ENCODE measurements at regions not wholly inside any gene's neighbourhood (a gene's known extent, or its start where the extent isn't known, plus 50 kb on each side); places are given as distances from the start of the nearest gene placed in this dataset.
"Not testable (repeated sequence)": the region's sequence is repeated elsewhere in the genome, so short reads cannot be mapped to it uniquely, and the experiment has no call there.

GRCh38 chr3:168803536-168803935 is 707.8 kb upstream of the GOLIM4 start:
- Histone ChIP-seq H3K4me1 (no peaks in the 10 kb centered on the region), H3K4me3 (no peak overlapping the region), H3K27me3 (ENCODE audit: low read depth) (no peaks in the 10 kb centered on the region), H3K9me3 (replicated peaks) (no peaks in the 10 kb centered on the region), H3K27ac (replicated peaks) (no peak overlapping the region), H3K36me3 (no peaks in the 10 kb centered on the region)
- no peak for DNase-seq
- TF ChIP-seq CTCF (IDR thresholded peaks at IDR 0.05; ENCODE audit: borderline replicate concordance): no peak
- intact Hi-C loops (cut with micrococcal nuclease): no loop called here

GRCh38 chr3:168802766-168803165 is 707.0 kb upstream of the GOLIM4 start:
- Histone ChIP-seq H3K36me3 (no peaks in the 10 kb centered on the region), H3K4me1 (no peaks in the 10 kb centered on the region), H3K4me3 (no peak overlapping the region), H3K9me3 (replicated peaks) (no peaks in the 10 kb centered on the region), H3K27me3 (ENCODE audit: low read depth) (no peaks in the 10 kb centered on the region), H3K27ac (replicated peaks) (no peak overlapping the region)
- DNase-seq: no peak
- intact Hi-C loops (cut with micrococcal nuclease): no loop called here
- TF ChIP-seq CTCF (IDR thresholded peaks at IDR 0.05; ENCODE audit: borderline replicate concordance): no peak

- H3K27me3 ChIP-seq (ENCODE audit: low read depth): no peaks in the 10 kb centered on the region
- intact Hi-C loops (cut with micrococcal nuclease): no loop called here
- TF ChIP-seq CTCF (IDR thresholded peaks at IDR 0.05; ENCODE audit: borderline replicate concordance): no peak
- H3K36me3 ChIP-seq: no peaks in the 10 kb centered on the region
- no peaks in the 10 kb centered on the region for H3K4me1 ChIP-seq
- H3K4me3 ChIP-seq: no peak overlapping the region
- H3K27ac ChIP-seq (replicated peaks): no peak overlapping the region
- DNase-seq: no peak
- H3K9me3 ChIP-seq (replicated peaks): no peaks in the 10 kb centered on the region
Observed at GRCh38 chr3:168801794-168802193, 706.1 kb upstream of the GOLIM4 start.

GRCh38 chr3:168796339-168796738 is 700.6 kb upstream of the GOLIM4 start:
- Histone ChIP-seq H3K36me3 (no peaks in the 10 kb centered on the region), H3K4me1 (no peaks in the 10 kb centered on the region), H3K27ac (replicated peaks) (no peak overlapping the region), H3K4me3 (no peak overlapping the region), H3K27me3 (ENCODE audit: low read depth) (no peaks in the 10 kb centered on the region), H3K9me3 (replicated peaks) (no peaks in the 10 kb centered on the region)
- no peak for TF ChIP-seq CTCF (IDR thresholded peaks at IDR 0.05; ENCODE audit: borderline replicate concordance)
- intact Hi-C loops (cut with micrococcal nuclease): no loop called here
- DNase-seq: no peak

- intact Hi-C loops (cut with micrococcal nuclease): no loop called here
- Histone ChIP-seq H3K27ac (replicated peaks) (no peak overlapping the region), H3K36me3 (no peaks in the 10 kb centered on the region), H3K4me1 (no peaks in the 10 kb centered on the region), H3K4me3 (no peak overlapping the region), H3K9me3 (replicated peaks) (no peaks in the 10 kb centered on the region), H3K27me3 (ENCODE audit: low read depth) (no peaks in the 10 kb centered on the region)
- no peak for DNase-seq
- TF ChIP-seq CTCF (IDR thresholded peaks at IDR 0.05; ENCODE audit: borderline replicate concordance): no peak
Observed at GRCh38 chr3:168794427-168794826, 698.7 kb upstream of the GOLIM4 start.

GRCh38 chr3:168782193-168782592 is 686.5 kb upstream of the GOLIM4 start:
- Histone ChIP-seq H3K27ac (replicated peaks) (no peak overlapping the region), H3K36me3 (no peaks in the 10 kb centered on the region), H3K9me3 (replicated peaks) (peaks cover 30% of the 10 kb centered on the region), H3K4me3 (no peak overlapping the region), H3K4me1 (no peaks in the 10 kb centered on the region), H3K27me3 (ENCODE audit: low read depth) (no peaks in the 10 kb centered on the region)
- intact Hi-C loops (cut with micrococcal nuclease): no loop called here
- TF ChIP-seq CTCF (IDR thresholded peaks at IDR 0.05; ENCODE audit: borderline replicate concordance): no peak
- DNase-seq: no peak

- H3K4me3 ChIP-seq; H3K27ac ChIP-seq (replicated peaks); H3K4me1 ChIP-seq; H3K36me3 ChIP-seq; DNase-seq; H3K27me3 ChIP-seq (ENCODE audit: low read depth); intact Hi-C loops (cut with micrococcal nuclease): not testable (repeated sequence)
- peaks cover 24% of the 10 kb centered on the region for H3K9me3 ChIP-seq (replicated peaks)
Observed at GRCh38 chr3:168779970-168780645, 684.4 kb upstream of the GOLIM4 start.
